ENCODE measurements at regions not wholly inside any gene's neighbourhood (a gene's known extent, or its start where the extent isn't known, plus 50 kb on each side); places are given as distances from the start of the nearest gene placed in this dataset.

GRCh38 chr1:20426371-20426770 lies 59.6 kb downstream of the CAMK2N1 start:
- in situ Hi-C loops (cut with HindIII; ENCODE audit: low pct_unique_long_range_greater_than_20kb, low sequenced_read_pairs) = no loop called here
- CTCF ChIA-PET = no interaction called here

DNA sequence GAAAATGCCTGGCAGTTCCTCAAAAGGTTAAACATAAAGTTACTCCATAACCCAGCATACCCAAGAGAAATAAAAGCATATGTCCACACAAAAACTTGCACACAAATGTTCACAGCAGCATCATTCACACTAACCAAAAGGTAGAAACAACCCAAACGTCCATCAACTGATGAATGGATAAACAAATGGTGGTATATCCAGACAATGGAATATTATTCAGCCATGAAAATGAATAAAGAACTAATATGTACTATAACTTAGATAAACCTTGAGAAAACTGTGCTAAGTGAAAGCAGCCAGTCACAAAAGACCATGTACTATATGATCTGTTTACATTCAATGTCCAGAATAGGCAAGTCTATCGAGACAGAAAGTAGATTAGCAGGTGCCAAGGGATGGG lies 60.4 kb downstream of the CAMK2N1 start:
- Histone ChIP-seq H3K36me3 (ENCODE audit: control insufficient read depth, insufficient read depth, low read length) (no peaks in the 10 kb centered on the region), H3K27me3 (ENCODE audit: control insufficient read depth, insufficient read depth, low read length) (no peaks in the 10 kb centered on the region; the same call in 1 of the 2 replicates), H3K9me3 (ENCODE audit: control insufficient read depth, insufficient read depth, low read depth, low read length) (peaks cover 17% of the 10 kb centered on the region), H3K4me3 (ENCODE audit: low read depth in 2 of 2, low read length in 2 of 2) (no peak overlapping the region), H3K4me1 (ENCODE audit: control insufficient read depth, insufficient read depth, low read length) (peaks cover 4% of the 10 kb centered on the region), H3K27ac (ENCODE audit: low read length) (no peak overlapping the region)
- CTCF ChIA-PET = no interaction called here
- ATAC-seq (no peak), DNase-seq (ENCODE audit: low read depth, low spot score) (no peak)
- intact Hi-C loops (cut with micrococcal nuclease; ENCODE audit: unreplicated experiment) (no loop called here), in situ Hi-C loops (cut with HindIII; ENCODE audit: low pct_unique_long_range_greater_than_20kb, low sequenced_read_pairs) (no loop called here)
- POLR2A ChIA-PET = no interaction called here
- BruUV-seq (replicated peaks) = no TSS peak
- TF ChIP-seq, protein P1, sequence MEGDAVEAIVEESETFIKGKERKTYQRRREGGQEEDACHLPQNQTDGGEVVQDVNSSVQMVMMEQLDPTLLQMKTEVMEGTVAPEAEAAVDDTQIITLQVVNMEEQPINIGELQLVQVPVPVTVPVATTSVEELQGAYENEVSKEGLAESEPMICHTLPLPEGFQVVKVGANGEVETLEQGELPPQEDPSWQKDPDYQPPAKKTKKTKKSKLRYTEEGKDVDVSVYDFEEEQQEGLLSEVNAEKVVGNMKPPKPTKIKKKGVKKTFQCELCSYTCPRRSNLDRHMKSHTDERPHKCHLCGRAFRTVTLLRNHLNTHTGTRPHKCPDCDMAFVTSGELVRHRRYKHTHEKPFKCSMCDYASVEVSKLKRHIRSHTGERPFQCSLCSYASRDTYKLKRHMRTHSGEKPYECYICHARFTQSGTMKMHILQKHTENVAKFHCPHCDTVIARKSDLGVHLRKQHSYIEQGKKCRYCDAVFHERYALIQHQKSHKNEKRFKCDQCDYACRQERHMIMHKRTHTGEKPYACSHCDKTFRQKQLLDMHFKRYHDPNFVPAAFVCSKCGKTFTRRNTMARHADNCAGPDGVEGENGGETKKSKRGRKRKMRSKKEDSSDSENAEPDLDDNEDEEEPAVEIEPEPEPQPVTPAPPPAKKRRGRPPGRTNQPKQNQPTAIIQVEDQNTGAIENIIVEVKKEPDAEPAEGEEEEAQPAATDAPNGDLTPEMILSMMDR (IDR thresholded peaks at IDR 0.05) = no peak

More at GRCh38 chr1:20426371-20426770, 59.6 kb downstream of the CAMK2N1 start:
- intact Hi-C loops (cut with micrococcal nuclease; ENCODE audit: unreplicated experiment) = no loop called here
- H3K4me1 ChIP-seq (ENCODE audit: control insufficient read depth, insufficient read depth, low read length) = peaks cover 4% of the 10 kb centered on the region
- DNase-seq (ENCODE audit: low read depth, low spot score) (no peak), ATAC-seq (no peak)
- H3K36me3 ChIP-seq (ENCODE audit: control insufficient read depth, insufficient read depth, low read length) = no peaks in the 10 kb centered on the region
- no peak overlapping the region for H3K27ac ChIP-seq (ENCODE audit: low read length)
- no peaks in the 10 kb centered on the region for H3K27me3 ChIP-seq (ENCODE audit: control insufficient read depth, insufficient read depth, low read length)
- no TSS peak for BruUV-seq (replicated peaks)
- POLR2A ChIA-PET = no interaction called here
- TF ChIP-seq, protein P2, sequence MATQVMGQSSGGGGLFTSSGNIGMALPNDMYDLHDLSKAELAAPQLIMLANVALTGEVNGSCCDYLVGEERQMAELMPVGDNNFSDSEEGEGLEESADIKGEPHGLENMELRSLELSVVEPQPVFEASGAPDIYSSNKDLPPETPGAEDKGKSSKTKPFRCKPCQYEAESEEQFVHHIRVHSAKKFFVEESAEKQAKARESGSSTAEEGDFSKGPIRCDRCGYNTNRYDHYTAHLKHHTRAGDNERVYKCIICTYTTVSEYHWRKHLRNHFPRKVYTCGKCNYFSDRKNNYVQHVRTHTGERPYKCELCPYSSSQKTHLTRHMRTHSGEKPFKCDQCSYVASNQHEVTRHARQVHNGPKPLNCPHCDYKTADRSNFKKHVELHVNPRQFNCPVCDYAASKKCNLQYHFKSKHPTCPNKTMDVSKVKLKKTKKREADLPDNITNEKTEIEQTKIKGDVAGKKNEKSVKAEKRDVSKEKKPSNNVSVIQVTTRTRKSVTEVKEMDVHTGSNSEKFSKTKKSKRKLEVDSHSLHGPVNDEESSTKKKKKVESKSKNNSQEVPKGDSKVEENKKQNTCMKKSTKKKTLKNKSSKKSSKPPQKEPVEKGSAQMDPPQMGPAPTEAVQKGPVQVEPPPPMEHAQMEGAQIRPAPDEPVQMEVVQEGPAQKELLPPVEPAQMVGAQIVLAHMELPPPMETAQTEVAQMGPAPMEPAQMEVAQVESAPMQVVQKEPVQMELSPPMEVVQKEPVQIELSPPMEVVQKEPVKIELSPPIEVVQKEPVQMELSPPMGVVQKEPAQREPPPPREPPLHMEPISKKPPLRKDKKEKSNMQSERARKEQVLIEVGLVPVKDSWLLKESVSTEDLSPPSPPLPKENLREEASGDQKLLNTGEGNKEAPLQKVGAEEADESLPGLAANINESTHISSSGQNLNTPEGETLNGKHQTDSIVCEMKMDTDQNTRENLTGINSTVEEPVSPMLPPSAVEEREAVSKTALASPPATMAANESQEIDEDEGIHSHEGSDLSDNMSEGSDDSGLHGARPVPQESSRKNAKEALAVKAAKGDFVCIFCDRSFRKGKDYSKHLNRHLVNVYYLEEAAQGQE (IDR thresholded peaks at IDR 0.05; ENCODE audit: insufficient read depth in 1 of 2, low read depth in 2 of 2, low read length in 1 of 2) = no peak
- TF ChIP-seq POLR2AphosphoS5 (IDR thresholded peaks at IDR 0.05; ENCODE audit: low read depth, low read length) (no peak), TCF7L2 (IDR thresholded peaks at IDR 0.05; ENCODE audit: low read depth, low read length) (no peak), SIN3A (IDR thresholded peaks at IDR 0.05; ENCODE audit: borderline replicate concordance, insufficient read depth, low read depth, low read length) (no peak)
- TF ChIP-seq, protein P1 (IDR thresholded peaks at IDR 0.05) = no peak
- H3K4me3 ChIP-seq (ENCODE audit: low read depth in 2 of 2, low read length in 2 of 2) = no peak overlapping the region
- H3K9me3 ChIP-seq (ENCODE audit: control insufficient read depth, insufficient read depth, low read depth, low read length) = peaks cover 17% of the 10 kb centered on the region

Measured in Panc1 (cell line).